Hindlimb muscle (tissue), 1 donor: ENCODE measurements at regions not wholly inside any gene's neighbourhood (a gene's known extent, or its start where the extent isn't known, plus 50 kb on each side); places are given as distances from the start of the nearest gene placed in this dataset.
A peak's percentile ranks its signal among the peaks of the same experiment; 100 is the strongest.

Experiments
- DNase-seq: peaks from one replicate; pipeline ENCODE4 v3.0.0-alpha.2; 2013

GRCh38 chr15:96247621-96248305 is 82.7 kb upstream of the NR2F2 start:
- no peak for DNase-seq

GRCh38 chr15:96252148-96252547 is 78.4 kb upstream of the NR2F2 start:
- no peak for DNase-seq

- peak; percentile 15 for DNase-seq
Observed at GRCh38 chr15:96253006-96253747, 77.3 kb upstream of the NR2F2 start.

GRCh38 chr15:96254173-96254572 is 76.3 kb upstream of the NR2F2 start:
- DNase-seq = no peak

GRCh38 chr15:96255599-96255998 is 74.9 kb upstream of the NR2F2 start:
- DNase-seq = no peak

GRCh38 chr15:96261575-96262034 is 68.9 kb upstream of the NR2F2 start:
- no peak for DNase-seq

GRCh38 chr15:96262097-96262496 is 68.4 kb upstream of the NR2F2 start:
- no peak for DNase-seq

GRCh38 chr15:96262549-96263489 is 67.7 kb upstream of the NR2F2 start:
- DNase-seq = no peak

GRCh38 chr15:96264351-96264798 is 66.1 kb upstream of the NR2F2 start:
- DNase-seq = no peak

GRCh38 chr15:96264801-96265515 is 65.5 kb upstream of the NR2F2 start:
- DNase-seq = no peak

- DNase-seq = no peak
Observed at GRCh38 chr15:96266456-96266855, 64.0 kb upstream of the NR2F2 start.

- no peak for DNase-seq
Observed at GRCh38 chr15:96267463-96267862, 63.0 kb upstream of the NR2F2 start.

GRCh38 chr15:96268442-96269204 is 61.9 kb upstream of the NR2F2 start:
- no peak for DNase-seq

- DNase-seq = no peak
Observed at GRCh38 chr15:96270581-96271172, 59.8 kb upstream of the NR2F2 start.

- DNase-seq = no peak
Observed at GRCh38 chr15:96272427-96272826, 58.1 kb upstream of the NR2F2 start.

GRCh38 chr15:96273317-96274086 is 57.0 kb upstream of the NR2F2 start:
- no peak for DNase-seq

GRCh38 chr15:96274087-96274440 is 56.4 kb upstream of the NR2F2 start:
- DNase-seq = no peak

GRCh38 chr15:96274698-96275097 is 55.8 kb upstream of the NR2F2 start:
- DNase-seq = no peak

- DNase-seq = no peak
Observed at GRCh38 chr15:96276438-96277210, 53.9 kb upstream of the NR2F2 start.
